HG02623 (cell line): ENCODE measurements at regions not wholly inside any gene's neighbourhood (a gene's known extent, or its start where the extent isn't known, plus 50 kb on each side); places are given as distances from the start of the nearest gene placed in this dataset.

Experiments
- ATAC-seq: cut with Tn5 transposase; IDR thresholded peaks from one replicate; pipeline ENCODE4 v1.9.1; 2021; ENCODE audit warnings: moderate library complexity; ENCODE audit not compliant: unreplicated experiment

DNA sequence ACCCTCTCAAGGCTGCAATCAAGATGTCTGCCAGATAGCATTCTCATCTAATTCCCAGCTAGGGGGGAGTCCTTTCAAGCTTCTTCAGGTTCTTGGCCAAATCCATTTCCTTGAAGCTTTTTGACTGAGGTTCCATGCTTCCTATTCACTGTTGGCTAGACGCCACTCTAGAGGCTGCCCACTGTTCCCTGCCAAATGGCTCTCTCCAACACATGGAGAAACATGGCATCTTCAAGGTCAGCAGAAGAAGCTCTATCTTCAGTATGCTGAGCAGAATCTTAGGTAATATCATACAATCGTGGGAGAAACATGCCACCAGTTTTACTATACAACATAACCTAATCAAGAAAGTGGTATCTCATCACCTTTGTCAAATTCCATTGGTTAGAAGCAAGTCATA lies 1985.1 kb upstream of the CELF4 start:
- no peak for ATAC-seq

- ATAC-seq, result no peak
Observed at GRCh38 chr18:39549144-39549543, 1983.5 kb upstream of the CELF4 start.

GRCh38 chr18:39531659-39532058 lies 1966.1 kb upstream of the CELF4 start:
- no peak for ATAC-seq

DNA sequence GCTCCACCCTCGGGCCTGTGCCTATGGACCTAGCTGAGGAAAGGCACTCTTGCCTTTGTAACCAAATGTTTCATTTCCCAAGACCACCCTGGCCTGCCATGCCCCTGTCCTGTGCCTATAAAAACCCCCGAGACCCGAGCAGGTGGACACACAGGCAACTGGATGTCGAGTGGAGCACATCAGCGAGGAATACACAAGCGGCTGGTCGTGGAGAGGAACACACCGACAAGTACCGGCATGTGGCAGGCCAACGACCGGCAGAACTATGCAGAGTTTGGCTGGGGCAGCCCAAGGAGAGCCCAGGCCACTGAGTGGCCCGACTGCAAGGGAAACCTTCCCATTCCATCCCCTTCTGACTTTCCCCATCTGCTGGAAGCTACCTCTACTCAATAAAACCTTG lies 1963.8 kb upstream of the CELF4 start:
- no peak for ATAC-seq

- no peak for ATAC-seq
Observed at GRCh38 chr18:39527465-39527864, 1961.9 kb upstream of the CELF4 start.

DNA sequence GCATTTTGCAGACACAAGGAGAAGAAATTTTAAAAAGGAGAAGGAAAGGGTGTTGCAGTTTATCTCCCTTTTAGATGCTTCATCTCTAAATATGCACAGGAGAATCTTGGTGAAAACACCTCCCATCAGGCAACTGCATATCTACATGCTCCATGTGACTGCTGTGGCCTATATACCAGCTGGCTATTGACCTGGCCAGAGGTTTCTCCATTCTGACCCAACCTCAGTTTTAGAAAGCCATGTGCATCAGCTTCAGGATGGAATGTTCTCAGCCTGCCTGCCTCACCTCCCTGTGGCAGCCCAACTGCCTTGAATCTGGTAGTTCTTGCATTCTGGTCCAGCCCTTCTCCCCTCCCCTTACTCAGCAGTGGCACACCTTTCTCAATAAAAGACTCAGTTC lies 1958.8 kb upstream of the CELF4 start:
- no peak for ATAC-seq

GRCh38 chr18:39523281-39523680 lies 1957.7 kb upstream of the CELF4 start:
- ATAC-seq, result no peak

GRCh38 chr18:39521164-39521563 lies 1955.6 kb upstream of the CELF4 start:
- ATAC-seq, result no peak

DNA sequence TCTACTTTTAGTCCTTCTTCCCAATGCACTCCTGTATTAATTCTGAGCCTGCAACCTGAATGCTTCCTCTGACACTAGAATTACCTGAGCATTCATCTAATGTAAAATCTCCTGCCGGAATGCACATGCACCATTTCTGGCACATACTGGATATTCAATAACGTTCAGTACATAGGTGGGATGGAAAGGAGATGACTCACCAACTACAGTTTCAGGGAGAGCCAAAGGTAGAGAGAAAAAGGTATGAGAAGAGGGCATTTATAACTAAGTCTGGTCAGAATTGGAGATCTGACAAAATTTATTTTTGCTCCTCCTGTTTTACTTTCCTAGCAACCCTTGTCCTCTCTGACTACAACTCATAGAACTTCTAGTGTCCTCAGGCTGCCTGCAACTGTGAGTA lies 1954.1 kb upstream of the CELF4 start:
- ATAC-seq, result no peak

DNA sequence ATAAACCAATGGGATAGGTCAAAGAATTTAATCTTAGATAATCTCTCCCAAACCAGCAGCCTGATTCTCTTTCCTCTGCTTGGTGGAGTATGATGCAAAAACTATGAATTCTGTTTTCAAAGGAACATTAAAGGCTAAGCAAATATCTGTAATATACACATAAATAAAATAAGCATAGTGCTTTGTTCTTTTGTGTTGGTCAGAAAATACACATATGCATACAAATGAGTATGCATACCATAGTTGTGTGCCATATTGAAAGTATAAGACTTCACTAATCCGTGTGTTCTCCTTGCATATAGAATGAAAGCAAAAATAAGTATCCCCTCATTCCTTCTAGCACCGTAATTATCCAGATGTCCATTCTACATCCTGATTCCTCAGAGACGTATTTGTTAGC lies 1949.7 kb upstream of the CELF4 start:
- ATAC-seq, result no peak

GRCh38 chr18:39513186-39513585 lies 1947.6 kb upstream of the CELF4 start:
- ATAC-seq, result no peak

DNA sequence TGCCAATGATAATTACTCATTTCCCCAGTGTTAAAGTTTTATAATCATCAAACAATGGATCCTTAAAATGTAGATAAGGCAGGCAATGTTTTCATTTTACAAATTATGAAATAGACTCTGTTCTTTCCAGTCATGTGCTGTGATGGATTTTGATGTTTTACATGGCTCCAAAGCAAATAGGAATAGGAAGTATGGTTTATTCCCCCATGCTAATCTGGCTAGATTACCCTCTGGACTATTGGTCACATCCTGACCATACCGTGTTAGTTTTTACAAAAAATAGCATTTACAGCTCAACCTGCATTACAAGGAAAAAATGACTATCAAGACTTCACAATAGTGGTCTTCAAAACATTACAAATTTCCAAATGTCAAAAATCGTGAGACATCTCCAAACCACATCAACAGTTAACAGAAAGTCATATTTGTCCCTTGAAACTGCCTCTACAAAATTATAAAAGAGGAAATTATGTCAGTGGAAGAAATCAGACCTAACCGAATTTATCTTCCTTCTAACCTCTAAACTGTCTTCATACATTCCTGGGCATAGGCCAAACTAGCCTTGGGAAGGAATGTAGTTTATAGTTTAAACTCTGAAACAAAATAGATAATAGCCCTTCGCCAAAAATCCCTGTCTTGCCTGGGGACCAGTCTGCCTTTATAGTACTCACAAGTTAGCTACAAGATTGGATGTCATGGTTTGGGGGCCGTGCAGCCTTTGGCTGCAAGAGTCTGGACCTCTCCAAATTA lies 1941.2 kb upstream of the CELF4 start:
- ATAC-seq, result no peak

GRCh38 chr18:39500306-39500705 lies 1934.7 kb upstream of the CELF4 start:
- ATAC-seq, result no peak

DNA sequence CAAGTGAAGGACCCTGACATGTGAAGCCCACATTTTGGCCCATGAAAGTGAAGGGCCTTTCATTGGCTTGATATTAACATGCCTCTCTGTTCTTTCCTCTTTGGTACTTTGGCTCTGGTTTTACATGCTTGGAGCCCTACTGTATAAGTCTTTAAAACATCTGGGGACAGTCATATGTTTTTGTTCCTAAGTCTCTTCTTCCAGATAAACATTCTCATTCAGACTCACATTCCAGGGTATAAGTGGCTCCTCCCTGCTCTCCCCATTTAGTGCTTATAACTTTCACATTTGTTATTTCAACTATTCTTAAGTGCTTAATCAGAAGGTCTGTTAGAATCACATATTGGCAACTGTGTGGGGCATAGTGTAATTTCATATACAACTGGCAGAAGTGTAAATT lies 1932.2 kb upstream of the CELF4 start:
- no peak for ATAC-seq

DNA sequence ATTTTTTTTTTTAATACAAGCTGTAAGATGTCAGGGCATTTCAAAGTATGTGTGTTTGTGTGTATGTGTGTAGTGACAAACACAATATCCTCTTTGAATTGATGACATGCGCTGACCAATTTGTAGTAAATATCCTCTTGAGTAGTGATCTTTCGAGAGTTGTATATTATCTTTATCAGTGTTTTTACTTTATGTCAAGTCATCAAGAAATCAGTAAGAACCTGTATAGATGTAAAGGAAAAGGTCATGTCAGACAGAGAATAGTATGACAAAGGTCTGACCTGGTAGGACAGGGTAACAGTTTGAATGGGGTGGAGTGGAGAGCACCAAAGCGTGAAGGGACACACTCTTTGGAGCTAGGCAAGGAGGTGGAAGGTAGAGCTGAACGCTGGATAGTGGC lies 1931.4 kb upstream of the CELF4 start:
- ATAC-seq, result no peak

GRCh38 chr18:39494211-39494896 lies 1928.8 kb upstream of the CELF4 start:
- ATAC-seq, result no peak

DNA sequence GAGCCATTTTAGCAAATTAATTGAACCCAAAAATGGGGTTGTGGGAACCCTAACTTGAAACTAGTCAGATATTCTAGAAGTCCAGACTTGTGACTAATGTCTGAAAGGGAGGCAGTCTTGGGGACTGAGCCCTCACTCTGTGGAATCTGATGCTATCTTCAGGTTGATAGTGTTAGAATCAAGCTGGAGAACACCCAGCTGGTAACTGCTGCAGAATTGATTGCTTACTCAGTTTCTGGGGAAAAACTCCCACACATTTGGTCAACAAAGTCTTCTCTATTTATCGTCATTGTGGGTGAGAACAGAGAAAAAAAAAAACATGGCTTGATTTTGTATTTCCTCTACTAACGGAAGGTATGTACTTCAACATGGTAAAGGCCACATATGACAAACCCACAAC lies 1925.8 kb upstream of the CELF4 start:
- ATAC-seq, result no peak

DNA sequence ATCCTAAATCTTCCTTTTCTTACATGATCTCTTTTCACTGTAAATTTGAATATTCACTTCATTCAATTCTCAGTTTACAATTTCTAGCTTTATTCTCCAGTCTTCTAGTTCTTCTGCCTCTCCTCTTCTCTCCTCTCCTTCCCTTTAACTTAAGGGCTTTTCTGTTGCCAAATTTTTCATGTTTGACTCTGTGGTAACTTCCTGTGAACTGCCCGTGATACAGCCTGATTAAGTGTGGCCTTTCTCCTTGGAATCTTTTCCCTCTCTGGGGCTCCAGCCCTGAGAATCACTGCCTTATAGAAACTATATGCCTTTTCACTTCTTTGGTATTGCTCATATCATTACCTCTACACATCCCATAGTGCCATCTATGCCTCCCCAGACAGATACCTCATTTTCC lies 1923.8 kb upstream of the CELF4 start:
- ATAC-seq, result no peak

DNA sequence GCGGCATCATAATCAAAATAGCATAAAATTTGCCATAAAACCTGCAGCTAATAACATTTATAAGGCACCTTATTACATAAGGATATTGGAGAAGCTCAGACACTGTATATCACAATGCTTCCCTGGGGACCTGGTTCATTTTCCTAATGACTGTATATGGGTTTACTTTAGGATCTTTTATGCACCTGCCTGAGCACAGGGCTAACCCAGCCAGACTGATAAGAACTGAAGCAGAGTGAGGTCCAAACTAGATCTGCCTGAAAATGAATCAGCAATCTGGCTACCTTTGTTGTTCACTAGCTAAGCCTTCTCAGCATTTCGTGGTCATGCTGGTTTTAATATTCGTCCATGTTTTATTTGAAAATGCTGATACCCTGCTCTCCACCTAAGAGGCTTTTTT lies 1922.3 kb upstream of the CELF4 start:
- ATAC-seq, result no peak

GRCh38 chr18:39486268-39486667 lies 1920.7 kb upstream of the CELF4 start:
- ATAC-seq, result no peak

GRCh38 chr18:39485696-39486095 lies 1920.1 kb upstream of the CELF4 start:
- ATAC-seq, result no peak

DNA sequence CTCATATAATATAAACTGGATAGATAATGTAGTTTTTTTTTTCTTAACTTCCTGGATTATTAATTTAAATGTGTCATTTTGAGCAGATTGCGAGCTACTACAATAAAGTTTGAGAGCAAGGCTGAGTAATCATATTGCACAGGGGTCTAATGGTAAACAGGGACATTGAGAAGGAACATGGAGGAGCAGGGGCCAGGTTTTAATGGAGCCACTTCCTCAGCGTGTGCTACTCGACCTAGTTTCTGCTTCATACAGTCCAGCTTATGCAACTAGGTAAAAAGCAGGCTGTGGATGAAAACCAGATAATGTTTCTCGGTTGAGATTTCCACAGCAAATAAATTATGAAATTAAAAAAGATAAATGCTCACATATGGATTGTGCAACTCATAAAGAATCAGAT lies 1915.7 kb upstream of the CELF4 start:
- no peak for ATAC-seq
